ENCODE measurements at regions not wholly inside any gene's neighbourhood (a gene's known extent, or its start where the extent isn't known, plus 50 kb on each side); places are given as distances from the start of the nearest gene placed in this dataset.

- Mint-ChIP-seq H3K27ac (ENCODE audit: unreplicated experiment) (no peak overlapping the region), H3K36me3 (ENCODE audit: low read depth, unreplicated experiment) (no peaks in the 10 kb centered on the region), H3K27me3 (ENCODE audit: low read depth, unreplicated experiment) (peaks cover 9% of the 10 kb centered on the region), H3K4me3 (ENCODE audit: unreplicated experiment) (no peak overlapping the region), H3K9me3 (ENCODE audit: unreplicated experiment) (no peaks in the 10 kb centered on the region), H3K4me1 (ENCODE audit: low read depth, unreplicated experiment) (no peaks in the 10 kb centered on the region)
- H3K79me2 ChIP-seq (ENCODE audit: insufficient read depth, low read length) = no peaks in the 10 kb centered on the region
- no peaks in the 10 kb centered on the region for H4K20me1 ChIP-seq (ENCODE audit: insufficient read depth, low read length)
- peaks cover 3% of the 10 kb centered on the region for H3K4me1 ChIP-seq (ENCODE audit: insufficient read depth, low read length)
- H3K4me3 ChIP-seq (ENCODE audit: insufficient read depth, low read depth, low read length) = no peak overlapping the region
- H3K27ac ChIP-seq (ENCODE audit: low read depth, low read length) = no peak overlapping the region
- no peak overlapping the region for H3K4me2 ChIP-seq (ENCODE audit: low read length)
- H3K36me3 ChIP-seq (ENCODE audit: insufficient read depth, low read length) = no peaks in the 10 kb centered on the region
- H3K9ac ChIP-seq (ENCODE audit: low read length) = no peak overlapping the region
- no peak overlapping the region for H2AFZ ChIP-seq (ENCODE audit: low read depth, low read length)
- FAIRE-seq = no peak
- DNase-seq (ENCODE audit: low read depth) = no peak
- no peaks in the 10 kb centered on the region for H3K27me3 ChIP-seq (ENCODE audit: insufficient read depth, low read length)
- no peaks in the 10 kb centered on the region for H3K9me3 ChIP-seq (ENCODE audit: insufficient read depth, low read depth, low read length)
- TF ChIP-seq, protein P1, sequence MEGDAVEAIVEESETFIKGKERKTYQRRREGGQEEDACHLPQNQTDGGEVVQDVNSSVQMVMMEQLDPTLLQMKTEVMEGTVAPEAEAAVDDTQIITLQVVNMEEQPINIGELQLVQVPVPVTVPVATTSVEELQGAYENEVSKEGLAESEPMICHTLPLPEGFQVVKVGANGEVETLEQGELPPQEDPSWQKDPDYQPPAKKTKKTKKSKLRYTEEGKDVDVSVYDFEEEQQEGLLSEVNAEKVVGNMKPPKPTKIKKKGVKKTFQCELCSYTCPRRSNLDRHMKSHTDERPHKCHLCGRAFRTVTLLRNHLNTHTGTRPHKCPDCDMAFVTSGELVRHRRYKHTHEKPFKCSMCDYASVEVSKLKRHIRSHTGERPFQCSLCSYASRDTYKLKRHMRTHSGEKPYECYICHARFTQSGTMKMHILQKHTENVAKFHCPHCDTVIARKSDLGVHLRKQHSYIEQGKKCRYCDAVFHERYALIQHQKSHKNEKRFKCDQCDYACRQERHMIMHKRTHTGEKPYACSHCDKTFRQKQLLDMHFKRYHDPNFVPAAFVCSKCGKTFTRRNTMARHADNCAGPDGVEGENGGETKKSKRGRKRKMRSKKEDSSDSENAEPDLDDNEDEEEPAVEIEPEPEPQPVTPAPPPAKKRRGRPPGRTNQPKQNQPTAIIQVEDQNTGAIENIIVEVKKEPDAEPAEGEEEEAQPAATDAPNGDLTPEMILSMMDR (IDR thresholded peaks at IDR 0.05; ENCODE audit: insufficient read depth, low read depth, low read length) = no peak
- TF ChIP-seq EZH2 (IDR thresholded peaks at IDR 0.05; ENCODE audit: insufficient read depth, low read length) = no peak
Observed at GRCh38 chr15:47993051-47993450, 127.7 kb upstream of the SLC24A5 start.

GRCh38 chr15:47997195-47998080, 123.4 kb upstream of the SLC24A5 start:
- TF ChIP-seq, protein P1 (IDR thresholded peaks at IDR 0.05; ENCODE audit: insufficient read depth, low read depth, low read length) = no peak
- TF ChIP-seq EZH2 (IDR thresholded peaks at IDR 0.05; ENCODE audit: insufficient read depth, low read length) = no peak
- no peak overlapping the region for H3K4me3 Mint-ChIP-seq (ENCODE audit: unreplicated experiment)
- Histone ChIP-seq H3K4me1 (ENCODE audit: insufficient read depth, low read length) (no peaks in the 10 kb centered on the region), H2AFZ (ENCODE audit: low read depth, low read length) (no peak overlapping the region), H3K36me3 (ENCODE audit: insufficient read depth, low read length) (no peaks in the 10 kb centered on the region), H3K4me3 (ENCODE audit: insufficient read depth, low read depth, low read length) (no peak overlapping the region), H3K4me2 (ENCODE audit: low read length) (no peak overlapping the region), H3K9me3 (ENCODE audit: insufficient read depth, low read depth, low read length) (no peaks in the 10 kb centered on the region), H3K9ac (ENCODE audit: low read length) (no peak overlapping the region), H3K27me3 (ENCODE audit: insufficient read depth, low read length) (no peaks in the 10 kb centered on the region), H3K27ac (ENCODE audit: low read depth, low read length) (no peak overlapping the region), H3K79me2 (ENCODE audit: insufficient read depth, low read length) (no peaks in the 10 kb centered on the region), H4K20me1 (ENCODE audit: insufficient read depth, low read length) (no peaks in the 10 kb centered on the region)
- FAIRE-seq = no peak
- H3K27me3 Mint-ChIP-seq (ENCODE audit: low read depth, unreplicated experiment) = peaks cover 17% of the 10 kb centered on the region
- no peaks in the 10 kb centered on the region for H3K9me3 Mint-ChIP-seq (ENCODE audit: unreplicated experiment)
- H3K4me1 Mint-ChIP-seq (ENCODE audit: low read depth, unreplicated experiment) = peaks cover 2% of the 10 kb centered on the region
- H3K36me3 Mint-ChIP-seq (ENCODE audit: low read depth, unreplicated experiment) = no peaks in the 10 kb centered on the region
- DNase-seq (ENCODE audit: low read depth) = no peak
- H3K27ac Mint-ChIP-seq (ENCODE audit: unreplicated experiment) = no peak overlapping the region

DNA sequence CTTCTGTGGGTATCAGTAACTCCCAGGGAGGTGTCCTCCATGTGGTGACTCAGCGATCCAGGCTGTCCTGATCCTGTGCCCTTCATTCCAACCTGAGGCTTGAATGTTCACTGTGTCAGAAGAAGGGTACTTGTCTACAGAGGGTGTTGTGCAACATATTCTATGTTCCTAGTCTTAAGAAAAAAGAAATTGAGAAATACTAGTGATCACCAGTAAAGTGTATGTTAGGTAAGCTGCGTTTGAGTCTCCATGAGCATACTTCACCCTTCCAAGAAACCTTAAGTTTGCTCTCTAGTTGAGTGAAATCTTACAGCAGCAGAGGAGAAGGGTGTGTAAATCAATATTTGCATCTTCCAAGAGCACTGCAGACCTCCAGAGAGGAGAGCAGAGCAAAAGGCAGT, 122.2 kb upstream of the SLC24A5 start:
- Histone ChIP-seq H3K9me3 (ENCODE audit: insufficient read depth, low read depth, low read length) (no peaks in the 10 kb centered on the region), H3K27ac (ENCODE audit: low read depth, low read length) (no peak overlapping the region), H3K79me2 (ENCODE audit: insufficient read depth, low read length) (no peaks in the 10 kb centered on the region), H2AFZ (ENCODE audit: low read depth, low read length) (no peak overlapping the region), H3K4me3 (ENCODE audit: insufficient read depth, low read depth, low read length) (no peak overlapping the region), H3K4me2 (ENCODE audit: low read length) (no peak overlapping the region), H3K36me3 (ENCODE audit: insufficient read depth, low read length) (no peaks in the 10 kb centered on the region), H3K4me1 (ENCODE audit: insufficient read depth, low read length) (no peaks in the 10 kb centered on the region), H4K20me1 (ENCODE audit: insufficient read depth, low read length) (no peaks in the 10 kb centered on the region), H3K27me3 (ENCODE audit: insufficient read depth, low read length) (no peaks in the 10 kb centered on the region), H3K9ac (ENCODE audit: low read length) (no peak overlapping the region)
- Mint-ChIP-seq H3K36me3 (ENCODE audit: low read depth, unreplicated experiment) (no peaks in the 10 kb centered on the region), H3K27ac (ENCODE audit: unreplicated experiment) (no peak overlapping the region), H3K4me1 (ENCODE audit: low read depth, unreplicated experiment) (peaks cover 2% of the 10 kb centered on the region), H3K9me3 (ENCODE audit: unreplicated experiment) (no peaks in the 10 kb centered on the region), H3K4me3 (ENCODE audit: unreplicated experiment) (no peak overlapping the region), H3K27me3 (ENCODE audit: low read depth, unreplicated experiment) (peaks cover 17% of the 10 kb centered on the region)
- no peak for DNase-seq (ENCODE audit: low read depth)
- TF ChIP-seq, protein P1 (IDR thresholded peaks at IDR 0.05; ENCODE audit: insufficient read depth, low read depth, low read length) = no peak
- no peak for TF ChIP-seq EZH2 (IDR thresholded peaks at IDR 0.05; ENCODE audit: insufficient read depth, low read length)
- FAIRE-seq = no peak
